ENCODE measurements at regions not wholly inside any gene's neighbourhood (a gene's known extent, or its start where the extent isn't known, plus 50 kb on each side); places are given as distances from the start of the nearest gene placed in this dataset.

GRCh38 chr6:112563368-112563767, 216.2 kb downstream of the RFPL4B start:
- TF ChIP-seq CTCF (IDR thresholded peaks at IDR 0.05; ENCODE audit: low read depth, low read length, missing input control), result no peak
- TF ChIP-seq TAF1 (conservative IDR thresholded peaks at IDR 0.05), result no peak
- no peak for TF ChIP-seq ZBTB33 (IDR thresholded peaks at IDR 0.05)
- no peak for TF ChIP-seq REST (IDR thresholded peaks at IDR 0.05)
- TF ChIP-seq RAD21 (IDR thresholded peaks at IDR 0.05), result no peak
- TF ChIP-seq MAX (IDR thresholded peaks at IDR 0.05), result no peak
- no peak for TF ChIP-seq JUND (IDR thresholded peaks at IDR 0.05)
- TF ChIP-seq EGR1 (IDR thresholded peaks at IDR 0.05; ENCODE audit: low read depth in 2 of 2), result no peak
- no peak for TF ChIP-seq SP1 (IDR thresholded peaks at IDR 0.05)
- no peak for TF ChIP-seq GABPA (IDR thresholded peaks at IDR 0.05 in 1 of 2, conservative IDR thresholded peaks at IDR 0.05 in 1 of 2)
